NCI-H2171 (cell line): ENCODE measurements at regions not wholly inside any gene's neighbourhood (a gene's known extent, or its start where the extent isn't known, plus 50 kb on each side); places are given as distances from the start of the nearest gene placed in this dataset.

ENCODE experiments used
- DNase-seq: peaks from one replicate; lab custom pipeline; 2025; lab: John Stamatoyannopoulos, UW

DNA sequence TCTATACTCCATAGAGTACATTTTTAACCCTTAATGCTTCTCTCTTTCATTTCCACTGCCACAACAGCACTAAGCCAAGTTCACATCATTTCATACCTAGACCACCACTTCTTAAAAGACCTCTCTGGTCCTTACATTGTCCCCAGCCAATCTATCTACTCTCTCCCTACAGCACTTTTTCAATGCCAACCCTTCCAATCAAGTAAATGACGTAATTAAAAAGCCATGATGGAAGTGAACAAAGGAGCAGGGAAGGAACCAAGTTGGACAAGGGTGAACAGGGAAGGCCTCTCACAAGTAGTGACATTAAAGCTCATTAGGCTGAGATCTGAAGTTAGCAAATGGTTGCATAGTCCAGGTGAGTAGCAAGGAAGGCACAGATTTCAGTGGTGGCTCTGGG is 195.1 kb upstream of the CCDC150 start:
- no peak for DNase-seq

- no peak for DNase-seq
Measured at GRCh38 chr2:196445991-196446390, 193.5 kb upstream of the CCDC150 start.

- DNase-seq: no peak
Measured at GRCh38 chr2:196448407-196449079, 191.0 kb upstream of the CCDC150 start.

DNA sequence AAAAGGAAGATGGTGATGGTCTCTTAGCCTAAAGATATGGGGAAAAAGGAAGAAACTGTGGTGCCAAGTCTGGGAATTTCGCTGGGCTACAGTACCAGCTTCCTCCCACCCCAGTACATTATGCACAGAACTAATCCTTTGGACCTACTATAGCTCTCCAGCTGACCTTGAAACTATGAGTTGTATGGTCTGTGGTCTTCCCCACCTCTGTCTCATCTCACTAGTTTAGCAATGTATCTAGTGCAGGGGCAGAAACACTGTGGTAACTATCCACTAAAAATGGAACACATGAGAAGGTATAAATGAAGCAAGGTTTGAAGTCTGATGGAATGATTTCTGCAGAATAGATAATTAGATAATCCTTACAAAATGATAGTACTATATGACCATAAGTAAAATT is 190.4 kb upstream of the CCDC150 start:
- DNase-seq: no peak

- DNase-seq: no peak
Measured at GRCh38 chr2:196452758-196453157, 186.8 kb upstream of the CCDC150 start.

DNA sequence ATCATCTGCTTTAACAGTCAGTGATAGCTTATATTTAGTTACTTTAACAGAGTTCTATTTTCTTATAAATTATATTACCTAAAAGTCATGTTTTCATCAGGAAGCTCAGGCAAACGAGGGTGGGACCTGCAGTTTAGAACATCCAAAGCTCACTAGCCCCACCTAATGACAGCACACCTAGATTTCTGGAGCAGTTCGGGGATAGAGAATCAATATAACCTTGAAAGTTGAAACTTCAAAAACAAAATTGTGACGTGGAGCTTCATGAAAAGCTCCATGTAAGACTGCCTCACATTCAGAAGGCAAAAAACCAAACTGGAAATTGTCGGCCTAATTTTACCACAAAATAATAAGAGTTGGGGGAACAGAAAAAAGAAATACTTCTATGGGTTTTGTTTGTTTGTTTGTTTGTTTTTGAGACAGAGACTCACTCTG is 185.9 kb upstream of the CCDC150 start:
- peak; percentile 9 for DNase-seq

GRCh38 chr2:196454492-196454891 is 185.0 kb upstream of the CCDC150 start:
- no peak for DNase-seq

GRCh38 chr2:196459539-196459938 is 180.0 kb upstream of the CCDC150 start:
- DNase-seq: no peak

GRCh38 chr2:196463706-196464105 is 175.8 kb upstream of the CCDC150 start:
- DNase-seq: no peak

GRCh38 chr2:196464311-196464710 is 175.2 kb upstream of the CCDC150 start:
- peak; percentile 48 for DNase-seq

DNA sequence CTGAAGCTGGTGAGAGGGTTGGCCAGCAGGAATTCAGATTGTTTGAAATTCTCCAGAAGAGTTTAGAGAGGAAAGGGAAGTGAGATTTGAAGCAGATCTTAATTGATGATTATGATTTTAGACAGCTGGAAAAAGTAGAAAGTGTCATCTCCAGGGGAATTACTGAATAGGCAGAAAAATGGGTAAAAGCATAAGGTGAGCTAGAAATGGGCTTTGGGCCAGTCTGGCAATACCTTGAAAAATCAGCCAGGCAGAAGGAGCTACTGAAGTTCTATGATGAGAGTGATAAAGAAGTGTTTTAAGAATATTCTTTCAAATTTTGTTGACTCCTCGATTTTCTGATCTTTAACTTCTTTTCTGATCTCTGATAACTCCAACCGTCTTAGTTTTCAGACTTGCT is 172.9 kb upstream of the CCDC150 start:
- DNase-seq: no peak

DNA sequence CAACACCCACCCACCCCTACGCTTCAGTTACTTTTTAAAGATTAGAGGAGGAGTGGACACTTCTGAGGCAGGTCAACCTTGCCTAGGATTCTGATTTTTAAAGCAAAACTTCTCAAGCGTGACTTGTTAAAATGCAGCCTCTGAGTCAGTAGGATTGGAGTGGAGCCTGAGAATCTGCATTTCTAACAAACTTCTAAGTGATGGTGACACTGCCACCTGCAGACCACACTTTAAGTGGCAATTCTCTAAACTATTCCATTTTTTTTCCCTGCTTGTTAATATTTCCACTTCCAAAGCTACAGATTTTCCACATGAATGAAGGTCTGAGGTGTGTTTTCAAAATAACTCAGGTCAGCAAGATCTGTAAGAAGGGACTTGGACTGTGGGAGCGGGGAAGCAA is 171.1 kb upstream of the CCDC150 start:
- DNase-seq: no peak

- DNase-seq: no peak
Measured at GRCh38 chr2:196473617-196474016, 165.9 kb upstream of the CCDC150 start.

- DNase-seq: no peak
Measured at GRCh38 chr2:196475611-196476010, 163.9 kb upstream of the CCDC150 start.

DNA sequence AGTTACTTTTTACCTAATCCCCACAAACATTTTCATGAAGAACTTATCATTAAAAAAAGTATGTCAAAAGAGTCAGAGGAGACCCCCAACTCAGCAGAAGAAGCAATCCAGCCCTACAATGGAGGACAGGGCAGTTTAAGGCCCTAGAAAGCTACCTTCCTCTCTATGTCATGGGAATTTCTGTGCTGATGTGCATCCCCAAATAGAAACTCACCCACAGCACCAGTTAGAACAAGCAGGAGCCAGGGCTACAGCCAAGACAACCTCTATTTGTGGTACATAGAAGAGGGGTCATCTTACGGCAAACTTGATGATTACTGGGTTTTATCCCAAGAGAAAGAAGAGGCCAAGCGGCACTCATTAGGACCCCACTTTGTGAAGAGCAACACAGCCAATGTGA is 160.9 kb upstream of the CCDC150 start:
- no peak for DNase-seq

- DNase-seq: no peak
Measured at GRCh38 chr2:196479350-196479749, 160.2 kb upstream of the CCDC150 start.

DNA sequence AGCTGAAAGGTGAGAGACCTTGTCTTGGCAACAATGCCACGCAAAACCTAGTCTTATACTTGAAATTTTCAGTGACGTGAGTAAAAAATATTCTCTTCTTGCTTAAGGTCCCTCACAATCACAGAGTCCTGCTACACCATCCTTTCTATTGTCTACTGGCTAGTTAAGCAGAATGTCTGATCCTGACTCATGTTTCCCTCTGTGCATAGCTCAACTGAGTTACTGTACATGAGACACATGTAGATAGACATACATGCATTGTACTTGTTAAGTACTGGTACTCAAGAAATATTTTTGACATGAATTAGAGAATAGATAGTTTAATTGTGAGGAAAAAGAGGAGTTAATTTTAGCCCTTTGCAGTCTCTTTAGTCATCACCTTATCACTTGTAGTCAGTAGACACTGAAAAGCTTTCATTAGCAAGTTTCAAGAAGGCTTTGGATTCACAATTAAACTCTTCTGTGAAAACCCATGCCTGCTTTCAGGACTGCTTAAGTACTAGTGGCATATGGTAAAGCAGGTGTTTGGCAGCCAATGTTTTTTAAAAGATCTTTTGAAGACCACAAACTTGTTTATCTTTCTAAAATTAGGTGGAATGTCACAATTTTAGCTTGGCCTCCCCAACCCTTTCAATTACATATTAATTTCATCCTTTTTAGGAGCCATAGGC is 158.7 kb upstream of the CCDC150 start:
- DNase-seq: peak; percentile 75

DNA sequence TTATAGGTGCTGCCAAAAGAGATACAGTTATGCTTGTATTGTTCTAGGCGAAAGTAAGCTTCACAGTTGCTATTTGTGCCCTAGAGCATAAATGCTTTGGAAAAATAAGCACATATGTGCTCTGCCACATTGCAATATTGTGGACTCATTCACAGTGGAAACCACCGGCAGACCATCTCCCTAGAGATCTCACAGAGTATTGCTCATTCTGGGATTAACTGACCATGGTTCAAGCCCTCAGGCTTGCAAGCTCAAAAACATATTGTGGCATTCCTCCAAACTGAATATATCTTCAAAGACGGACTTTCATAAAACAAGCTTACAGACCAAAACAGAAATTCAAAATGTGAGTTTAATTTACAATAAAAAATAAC is 158.2 kb upstream of the CCDC150 start:
- peak; percentile 75 for DNase-seq

DNA sequence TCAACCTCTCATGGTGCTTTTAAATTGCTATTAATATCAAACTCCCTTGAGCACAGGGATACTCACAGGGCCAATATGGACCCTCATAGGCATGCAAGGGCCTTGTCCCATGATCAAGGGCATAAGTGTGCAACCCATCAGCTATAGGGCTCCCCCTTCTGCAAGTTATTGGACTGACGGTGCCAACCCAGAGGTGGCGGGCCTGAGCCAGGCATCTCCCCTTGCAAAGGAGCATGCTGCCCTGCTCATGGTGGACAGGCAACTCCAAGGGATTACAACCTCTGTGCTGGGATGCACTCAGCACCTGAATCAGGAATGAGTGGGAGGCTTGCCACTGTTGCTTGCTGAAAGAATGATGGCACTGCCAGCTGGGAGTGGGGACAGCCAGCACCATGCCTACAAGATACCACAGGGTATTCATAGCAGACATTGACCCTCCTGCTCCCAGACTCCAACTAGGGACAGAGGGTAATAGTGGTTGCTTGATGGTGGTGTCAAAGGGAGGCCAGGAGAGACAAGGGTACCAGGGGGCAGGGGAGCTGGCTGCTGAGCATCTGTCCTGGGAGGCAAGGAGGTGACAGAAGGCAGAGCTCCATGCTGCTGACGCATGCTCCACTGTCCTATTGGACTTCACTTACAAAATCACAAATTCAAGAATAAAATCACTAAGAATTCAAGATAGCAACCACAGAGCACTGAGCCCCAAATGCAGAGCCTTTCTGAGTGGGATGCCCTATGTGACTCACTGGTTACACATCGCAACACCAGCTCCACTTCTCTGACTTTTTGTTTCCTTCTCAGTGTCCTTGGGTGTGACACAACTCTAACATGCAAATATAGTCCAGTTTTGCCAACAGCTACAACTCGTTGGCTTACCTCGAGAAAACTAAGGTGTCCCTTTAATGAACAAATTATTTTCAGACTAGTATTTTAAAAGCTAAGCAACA is 157.1 kb upstream of the CCDC150 start:
- no peak for DNase-seq

DNA sequence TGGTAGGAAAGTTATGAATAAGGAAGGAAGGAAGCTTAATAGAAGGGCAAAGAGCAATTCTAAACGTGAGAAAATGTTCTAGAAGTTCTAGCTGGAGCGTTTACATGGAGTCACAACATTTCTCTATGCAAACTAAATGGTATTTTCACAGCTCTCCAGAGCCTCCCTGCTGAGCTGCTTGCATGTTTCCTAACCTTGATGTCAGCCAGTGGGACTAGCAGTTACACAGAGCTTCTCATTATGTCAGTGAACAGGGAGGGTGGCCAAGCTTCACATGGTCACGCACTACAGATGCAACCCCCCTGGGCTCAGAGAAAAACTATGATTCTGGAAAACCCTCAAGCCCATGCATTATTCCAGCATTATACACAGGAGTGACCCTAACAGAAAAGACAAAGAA is 153.4 kb upstream of the CCDC150 start:
- DNase-seq: no peak

DNA sequence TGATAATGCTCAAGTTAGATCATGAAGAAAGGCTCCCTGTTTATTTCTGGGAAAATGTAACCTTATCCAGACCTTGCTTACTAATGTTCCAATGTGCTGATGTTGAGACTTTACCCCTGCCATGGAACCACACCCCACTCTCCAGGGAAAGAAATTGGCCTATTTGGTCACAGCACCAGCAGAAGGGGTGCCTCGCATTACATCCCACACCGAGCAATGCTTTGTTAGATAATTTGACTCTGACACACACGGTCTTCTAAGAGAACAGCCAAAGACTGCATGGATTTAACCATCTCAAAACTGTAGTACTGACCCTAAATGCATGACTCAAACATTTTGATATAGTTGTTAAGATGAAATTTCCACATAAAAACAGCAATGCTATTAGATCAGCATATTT is 152.1 kb upstream of the CCDC150 start:
- DNase-seq: peak; percentile 83

DNA sequence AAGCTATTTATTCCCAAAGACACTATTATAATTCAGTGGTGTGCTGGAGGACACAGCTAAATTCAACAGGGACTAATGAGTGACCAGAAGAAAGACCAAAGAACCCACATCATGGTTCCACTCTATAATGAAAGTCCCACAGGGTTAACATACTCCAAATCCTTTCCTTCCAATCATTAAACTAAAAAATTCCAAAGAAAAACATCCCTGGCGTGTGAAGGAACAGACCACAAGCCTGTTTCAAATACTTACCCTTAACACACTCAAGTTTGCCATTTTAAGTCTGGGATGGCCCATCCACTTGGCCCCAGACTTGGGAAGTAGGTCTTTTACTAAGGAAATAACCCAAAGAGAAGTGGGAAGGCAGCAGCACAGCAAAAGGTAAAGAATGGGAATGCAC is 150.1 kb upstream of the CCDC150 start:
- DNase-seq: no peak

GRCh38 chr2:196492946-196493345 is 146.6 kb upstream of the CCDC150 start:
- no peak for DNase-seq
